Natural killer cell (primary cell): ENCODE measurements at regions not wholly inside any gene's neighbourhood (a gene's known extent, or its start where the extent isn't known, plus 50 kb on each side); places are given as distances from the start of the nearest gene placed in this dataset.

Source experiments
- ATAC-seq, 3 donors: fragments of 150-1000 bp in 2 of 3; fragments of 200-7000 bp in 1 of 3; cut with Tn5 transposase; 1 replicate in 1 of 3; 2 replicates in 2 of 3; pipeline ENCODE4 v1.10.0; 2021; ENCODE audit warnings: mild to moderate bottlenecking in 2 of 3, moderate library complexity in 2 of 3
- DNase-seq, 2 donors: peaks; one replicate each; pipeline versions ENCODE4 v3.0.0 to v3.0.0-alpha.2; 2013 to 2021; ENCODE audit warnings: mixed read lengths in 1 of 2
- H3K27ac ChIP-seq: one replicate; pipeline ENCODE4 v1.5.1; 2013; ENCODE audit warnings: mild to moderate bottlenecking, low read length
- H3K27me3 ChIP-seq: one replicate; pipeline ENCODE4 v1.6.1; 2013; ENCODE audit warnings: low read length; ENCODE audit not compliant: control insufficient read depth, insufficient read depth
- H3K36me3 ChIP-seq: one replicate; pipeline ENCODE4 v1.6.1; 2013; ENCODE audit warnings: low read length; ENCODE audit not compliant: control insufficient read depth, insufficient read depth
- H3K4me1 ChIP-seq: one replicate; pipeline ENCODE4 v1.6.1; 2013; ENCODE audit warnings: low read length; ENCODE audit not compliant: control insufficient read depth, insufficient read depth
- H3K4me3 ChIP-seq: one replicate; pipeline ENCODE4 v1.5.1; 2013; ENCODE audit warnings: low read length
- H3K9me3 ChIP-seq: one replicate; pipeline ENCODE4 v1.6.1; 2013; ENCODE audit warnings: low read length; ENCODE audit not compliant: control insufficient read depth, insufficient read depth
- H3K27ac Mint-ChIP-seq, 2 donors: one replicate each; pipeline ENCODE4 v1.8.0; 2022; ENCODE audit warnings: mild to moderate bottlenecking in 2 of 2, mixed read lengths in 2 of 2, moderate library complexity in 1 of 2
- H3K27me3 Mint-ChIP-seq, 2 donors: one replicate each; pipeline ENCODE4 v1.8.0; 2022; ENCODE audit warnings: low read depth in 2 of 2, mixed read lengths in 2 of 2
- H3K36me3 Mint-ChIP-seq: one replicate; pipeline ENCODE4 v1.8.0; 2022; ENCODE audit warnings: mixed read lengths
- H3K4me1 Mint-ChIP-seq, 2 donors: one replicate each; pipeline ENCODE4 v1.8.0; 2022; ENCODE audit warnings: mixed read lengths in 2 of 2
- H3K4me3 Mint-ChIP-seq: one replicate; pipeline ENCODE4 v1.8.0; 2022; ENCODE audit warnings: mild to moderate bottlenecking, moderate library complexity, mixed read lengths
- H3K9me3 Mint-ChIP-seq, 2 donors: one replicate each; pipeline ENCODE4 v1.8.0; 2022; ENCODE audit warnings: mixed read lengths in 2 of 2
- CTCF ChIP-seq: fragments of 200-600 bp; IDR thresholded peaks from one replicate; pipeline ENCODE4 v1.8.0; 2022; ENCODE audit warnings: antibody characterized with exemption
- WGBS: methylation state at CpG from one replicate; pipeline ENCODE4 v1.1.7; 2013; ENCODE audit warnings: missing lambda C conversion rate; ENCODE audit not compliant: insufficient coverage; 5-methylcytosine and 5-hydroxymethylcytosine counted together
- intact Hi-C: fragments of 100-400 bp; cut with micrococcal nuclease; formaldehyde crosslinking; loops from one replicate; pipeline ENCODE4 v1.14.2; 2022

GRCh38 chr1:48058135-48059025, 61.2 kb upstream of the TRABD2B start:
- Mint-ChIP-seq H3K4me1 (no peaks in the 10 kb centered on the region), H3K36me3 (no peaks in the 10 kb centered on the region), H3K27ac (no peak overlapping the region), H3K27me3 (peaks cover 14 to 20% of the 10 kb centered on the region in 2 donors), H3K4me3 (no peak overlapping the region), H3K9me3 (no peaks in the 10 kb centered on the region)
- 79% methylated on average over 10 of the region's 11 CpGs for WGBS
- Histone ChIP-seq H3K4me1 (no peaks in the 10 kb centered on the region), H3K9me3 (no peaks in the 10 kb centered on the region), H3K27ac (no peak overlapping the region), H3K4me3 (no peak overlapping the region), H3K36me3 (no peaks in the 10 kb centered on the region), H3K27me3 (no peaks in the 10 kb centered on the region)
- no peak for DNase-seq
- intact Hi-C loops = no loop called here
- ATAC-seq = no peak
- no peak for TF ChIP-seq CTCF

GRCh38 chr1:48057249-48057648, 60.1 kb upstream of the TRABD2B start:
- intact Hi-C loops = no loop called here
- H3K36me3 Mint-ChIP-seq = no peaks in the 10 kb centered on the region
- H3K4me1 Mint-ChIP-seq = no peaks in the 10 kb centered on the region
- H3K4me3 ChIP-seq = no peak overlapping the region
- no peaks in the 10 kb centered on the region for H3K4me1 ChIP-seq
- H3K27ac ChIP-seq = no peak overlapping the region
- no peaks in the 10 kb centered on the region for H3K9me3 ChIP-seq
- no peak overlapping the region for H3K4me3 Mint-ChIP-seq
- H3K27ac Mint-ChIP-seq = no peak overlapping the region
- no peaks in the 10 kb centered on the region for H3K27me3 ChIP-seq
- 88% methylated on average over 2 of the region's 2 CpGs for WGBS
- H3K36me3 ChIP-seq = no peaks in the 10 kb centered on the region
- no peak for ATAC-seq
- H3K9me3 Mint-ChIP-seq = no peaks in the 10 kb centered on the region
- TF ChIP-seq CTCF = no peak
- DNase-seq = no peak
- peaks cover 14 to 20% of the 10 kb centered on the region in 2 donors for H3K27me3 Mint-ChIP-seq

- no peak overlapping the region for H3K27ac ChIP-seq
- Mint-ChIP-seq H3K9me3 (no peaks in the 10 kb centered on the region), H3K27ac (no peak overlapping the region), H3K4me3 (no peak overlapping the region), H3K36me3 (no peaks in the 10 kb centered on the region), H3K4me1 (no peaks in the 10 kb centered on the region), H3K27me3 (peaks cover 14 to 20% of the 10 kb centered on the region in 2 donors)
- H3K27me3 ChIP-seq = no peaks in the 10 kb centered on the region
- TF ChIP-seq CTCF = no peak
- H3K4me1 ChIP-seq = no peaks in the 10 kb centered on the region
- H3K4me3 ChIP-seq = no peak overlapping the region
- no peaks in the 10 kb centered on the region for H3K36me3 ChIP-seq
- H3K9me3 ChIP-seq = no peaks in the 10 kb centered on the region
- WGBS = 82% methylated on average over 6 of the region's 9 CpGs
- intact Hi-C loops = no loop called here
- no peak for DNase-seq
- no peak for ATAC-seq
These were observed 58.9 kb upstream of the TRABD2B start for GRCh38 chr1:48055876-48056764.
